ENCODE measurements at regions not wholly inside any gene's neighbourhood (a gene's known extent, or its start where the extent isn't known, plus 50 kb on each side); places are given as distances from the start of the nearest gene placed in this dataset.

- no peak for DNase-seq (ENCODE audit: low read depth in 1 of 2, low spot score in 1 of 2)
Observed at GRCh38 chr9:80097476-80097875, 525.7 kb downstream of the TLE4 start.

- DNase-seq (ENCODE audit: low read depth in 1 of 2, low spot score in 1 of 2) = no peak
Observed at GRCh38 chr9:80094176-80094771, 522.5 kb downstream of the TLE4 start.

GRCh38 chr9:80093695-80094094 is 521.9 kb downstream of the TLE4 start:
- no peak for DNase-seq (ENCODE audit: low read depth in 1 of 2, low spot score in 1 of 2)

DNA sequence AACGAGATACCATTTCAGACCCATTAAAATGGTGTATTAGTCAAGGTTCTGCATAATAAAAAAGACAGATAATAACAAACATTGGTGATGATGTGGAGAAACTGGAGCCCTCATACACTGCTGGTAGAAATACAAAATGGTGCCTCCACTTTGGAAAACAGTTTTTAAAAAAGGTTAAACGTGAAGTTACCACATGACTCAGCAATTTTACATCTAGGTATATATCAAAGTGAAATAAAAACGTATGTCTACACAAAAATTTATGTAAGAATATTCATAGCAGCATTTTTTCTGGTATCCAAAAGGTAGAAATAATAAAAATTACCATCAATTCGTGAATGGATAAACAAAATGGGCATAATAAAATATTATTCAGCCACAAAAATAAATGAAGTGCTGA is 519.8 kb downstream of the TLE4 start:
- no peak for DNase-seq (ENCODE audit: low read depth in 1 of 2, low spot score in 1 of 2)

GRCh38 chr9:80090317-80090716 is 518.6 kb downstream of the TLE4 start:
- DNase-seq (ENCODE audit: low read depth in 1 of 2, low spot score in 1 of 2) = no peak

DNA sequence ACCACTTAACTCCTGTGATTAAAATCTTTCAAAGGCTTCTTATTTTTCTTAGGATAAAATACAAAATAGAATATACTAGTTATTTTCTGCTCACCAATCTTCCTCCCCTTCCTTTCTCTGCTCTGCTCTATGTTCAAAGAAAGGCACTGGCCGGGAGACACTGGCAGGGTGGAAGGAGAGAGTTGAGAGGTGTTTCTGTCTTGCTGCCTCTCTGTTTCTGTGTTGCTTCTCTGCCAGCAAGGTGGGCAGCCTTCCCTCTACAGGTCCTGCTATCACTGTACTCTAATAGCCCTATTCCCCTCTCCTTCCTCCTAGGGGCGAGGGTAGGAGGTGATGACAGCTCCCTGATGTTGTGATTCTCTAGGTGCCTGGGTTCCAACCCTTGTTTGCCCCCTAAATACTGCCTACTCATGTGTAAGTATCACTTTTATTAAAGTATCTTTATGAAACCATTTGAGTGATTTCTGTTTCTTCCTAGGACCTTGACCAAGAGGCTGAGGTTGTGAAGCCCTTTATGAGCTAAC is 515.1 kb downstream of the TLE4 start:
- DNase-seq (ENCODE audit: low read depth in 1 of 2, low spot score in 1 of 2) = no peak

DNA sequence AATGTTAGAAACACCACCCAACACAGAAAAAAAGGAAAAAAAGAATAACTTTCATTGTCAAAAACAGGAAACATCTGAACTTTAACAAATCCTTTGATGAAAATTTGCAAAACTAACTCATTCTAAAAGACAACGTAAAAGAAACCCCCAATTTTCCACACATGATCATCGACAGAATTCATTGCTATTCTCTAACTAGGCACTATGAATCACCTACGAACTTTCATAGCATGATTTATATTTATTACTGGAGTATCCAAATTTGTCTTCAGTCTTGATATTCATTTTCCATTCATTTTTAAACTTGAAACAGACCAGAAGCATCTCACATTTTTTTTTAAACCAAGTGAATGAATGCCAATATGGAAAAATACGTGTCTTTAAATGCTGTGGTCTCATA is 514.6 kb downstream of the TLE4 start:
- no peak for DNase-seq (ENCODE audit: low read depth in 1 of 2, low spot score in 1 of 2)

DNA sequence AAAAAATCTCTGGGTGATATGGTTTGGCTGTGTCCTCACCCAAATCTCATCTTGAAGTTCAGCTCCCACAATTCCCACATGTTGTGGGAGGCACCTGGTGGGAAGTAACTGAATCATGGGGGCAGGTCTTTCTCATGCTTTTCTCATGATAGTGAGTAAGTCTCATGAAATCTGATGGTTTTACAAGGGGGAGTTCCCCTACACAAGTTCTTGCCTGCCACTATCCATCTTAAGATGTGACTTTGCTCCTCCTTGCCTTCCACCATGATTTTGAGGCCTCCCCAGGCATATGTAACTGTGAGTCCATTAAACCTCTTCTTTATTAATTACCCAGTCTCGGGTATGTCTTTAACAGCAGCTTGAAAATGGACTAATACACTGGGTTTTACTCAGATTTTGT is 513.9 kb downstream of the TLE4 start:
- DNase-seq (ENCODE audit: low read depth in 1 of 2, low spot score in 1 of 2) = no peak

DNA sequence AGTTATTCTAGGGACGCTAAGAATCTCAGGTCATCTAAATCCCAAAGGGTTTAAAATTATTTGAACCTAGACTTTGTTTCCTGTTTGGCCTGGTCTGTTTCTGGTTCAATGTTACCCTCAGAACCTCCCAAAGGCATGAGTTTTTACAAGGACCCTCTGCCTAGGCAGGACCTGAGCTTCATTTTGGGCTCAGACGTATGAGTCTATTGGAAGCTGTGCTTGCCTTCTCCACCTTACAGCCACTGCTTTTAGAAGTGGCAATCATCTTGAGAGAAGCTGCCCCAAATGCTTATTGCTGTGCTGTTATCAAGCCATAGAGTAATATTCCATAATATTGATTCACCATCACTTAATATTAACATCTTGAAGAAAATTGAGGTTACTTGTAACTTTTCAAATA is 510.4 kb downstream of the TLE4 start:
- no peak for DNase-seq (ENCODE audit: low read depth in 1 of 2, low spot score in 1 of 2)

DNA sequence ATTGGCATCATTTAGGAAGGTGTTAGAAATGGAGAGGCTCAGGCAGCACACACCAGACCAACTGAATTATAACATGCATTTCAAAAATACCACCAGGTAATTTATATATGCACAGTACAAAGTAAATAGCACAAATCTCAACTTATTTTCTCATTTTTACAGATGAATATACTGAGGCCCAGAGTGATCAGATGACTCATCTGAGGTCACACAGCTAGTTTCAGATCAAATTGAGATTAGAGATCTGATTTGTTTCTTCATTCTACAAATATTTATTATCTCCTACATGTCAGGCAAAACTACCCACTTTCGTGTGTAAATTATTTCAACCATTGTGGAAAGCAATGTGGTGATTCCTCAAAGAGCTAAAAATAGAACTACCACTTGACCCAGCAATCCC is 507.1 kb downstream of the TLE4 start:
- DNase-seq (ENCODE audit: low read depth in 1 of 2, low spot score in 1 of 2) = no peak

DNA sequence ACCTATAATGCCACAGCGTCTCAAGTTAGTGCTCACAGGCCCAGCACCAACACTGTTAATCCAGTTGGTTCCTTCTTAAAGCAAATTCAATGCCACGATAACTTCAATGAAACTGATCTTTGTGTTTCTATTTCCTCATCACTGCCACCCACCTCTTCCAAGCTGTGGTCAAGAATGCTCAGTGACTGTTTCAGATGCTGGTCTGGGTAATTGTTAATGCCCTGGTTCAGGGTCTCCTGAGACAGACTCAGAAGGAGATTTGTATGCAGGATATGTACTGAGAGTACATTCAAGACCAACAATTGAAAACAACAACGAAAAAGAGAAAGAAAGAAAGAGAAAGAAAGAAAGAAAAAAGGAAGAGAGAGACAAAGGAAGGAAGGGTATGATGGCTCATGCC is 505.3 kb downstream of the TLE4 start:
- DNase-seq (ENCODE audit: low read depth in 1 of 2, low spot score in 1 of 2) = no peak

GRCh38 chr9:80076162-80076561 is 504.4 kb downstream of the TLE4 start:
- DNase-seq (ENCODE audit: low read depth in 1 of 2, low spot score in 1 of 2) = no peak

GRCh38 chr9:80074439-80074838 is 502.7 kb downstream of the TLE4 start:
- no peak for DNase-seq (ENCODE audit: low read depth in 1 of 2, low spot score in 1 of 2)

DNA sequence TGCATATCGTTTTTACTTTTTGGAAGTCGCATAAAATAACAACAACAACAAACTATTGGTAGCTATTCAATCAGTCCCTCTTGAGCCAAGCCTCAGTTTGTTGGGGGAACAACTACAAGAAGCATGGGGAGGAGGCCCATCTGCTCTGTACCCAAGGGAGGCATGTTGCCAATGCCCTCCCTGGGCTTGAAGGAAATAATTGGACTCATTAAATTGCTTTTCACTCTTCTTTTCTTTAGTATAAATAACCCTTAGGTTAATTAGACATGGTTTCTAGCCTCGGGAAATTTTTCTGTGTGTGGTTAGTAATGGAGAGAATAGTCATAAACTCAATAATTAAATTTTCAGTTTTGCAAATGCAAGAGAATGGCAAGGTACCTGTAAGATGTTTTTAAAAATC is 500.7 kb downstream of the TLE4 start:
- no peak for DNase-seq (ENCODE audit: low read depth in 1 of 2, low spot score in 1 of 2)

GRCh38 chr9:80070071-80070742 is 498.4 kb downstream of the TLE4 start:
- DNase-seq (ENCODE audit: low read depth in 1 of 2, low spot score in 1 of 2) = no peak

GRCh38 chr9:80066931-80067330 is 495.2 kb downstream of the TLE4 start:
- DNase-seq (ENCODE audit: low read depth in 1 of 2, low spot score in 1 of 2) = no peak

GRCh38 chr9:80062567-80062966 is 490.8 kb downstream of the TLE4 start:
- no peak for DNase-seq (ENCODE audit: low read depth in 1 of 2, low spot score in 1 of 2)

GRCh38 chr9:80061940-80062339 is 490.2 kb downstream of the TLE4 start:
- no peak for DNase-seq (ENCODE audit: low read depth in 1 of 2, low spot score in 1 of 2)

DNA sequence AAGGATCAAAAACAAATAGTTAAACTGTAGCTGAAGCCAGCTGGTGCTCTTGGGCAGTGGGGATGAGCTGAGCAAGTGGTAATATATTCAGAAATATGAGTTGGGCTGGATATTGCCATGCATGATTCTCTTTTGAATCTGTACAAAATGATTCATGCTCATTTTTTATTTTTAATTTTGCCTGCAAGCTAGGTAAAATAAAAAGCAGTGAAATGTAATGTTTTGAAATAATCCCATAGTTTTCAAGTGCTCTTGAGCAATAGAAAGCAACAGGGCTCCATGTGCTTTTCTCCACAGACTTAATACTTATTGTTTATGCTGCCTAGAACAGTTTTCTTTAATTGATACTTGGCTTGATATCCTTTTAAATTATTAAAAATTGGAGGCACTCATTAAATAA is 489.3 kb downstream of the TLE4 start:
- DNase-seq (ENCODE audit: low read depth in 1 of 2, low spot score in 1 of 2) = no peak

DNA sequence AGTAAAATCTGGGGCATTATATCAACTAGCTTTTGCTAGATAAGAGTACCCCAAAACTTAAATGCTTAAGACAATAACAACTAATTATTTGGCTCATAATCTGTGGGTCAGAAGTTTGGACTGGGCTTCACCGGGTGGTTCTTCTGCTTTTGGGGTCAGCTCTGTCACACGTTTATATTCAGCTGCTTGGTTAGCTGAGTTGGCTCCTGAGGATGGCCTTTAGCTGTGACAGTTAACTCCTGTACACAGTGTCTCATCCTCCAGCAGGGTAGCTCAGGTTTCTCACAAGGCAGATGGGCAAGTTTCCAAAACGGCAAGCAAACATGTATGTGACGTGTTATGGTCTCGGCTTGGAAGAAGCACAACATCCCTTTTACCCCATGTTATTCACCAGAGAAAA is 488.2 kb downstream of the TLE4 start:
- no peak for DNase-seq (ENCODE audit: low read depth in 1 of 2, low spot score in 1 of 2)

DNA sequence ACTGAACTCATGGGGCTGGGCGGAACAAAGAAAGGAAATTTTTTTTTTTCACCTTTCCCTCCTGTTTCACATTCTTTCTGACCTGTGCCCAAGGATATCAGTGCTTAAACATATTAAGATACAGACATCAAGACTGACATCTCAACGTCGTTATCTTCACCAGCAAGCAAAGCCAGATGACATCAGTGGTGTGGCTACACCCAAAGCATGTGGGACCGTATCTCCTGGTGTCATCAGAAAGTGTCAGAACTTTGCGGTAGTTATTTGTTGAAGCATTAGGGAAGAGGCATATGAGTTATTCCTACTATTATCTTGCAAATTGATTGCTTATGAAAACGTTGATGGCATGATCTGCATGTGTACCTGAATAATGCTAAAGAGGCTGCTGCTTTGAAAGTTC is 487.4 kb downstream of the TLE4 start:
- DNase-seq (ENCODE audit: low read depth in 1 of 2, low spot score in 1 of 2) = no peak

GRCh38 chr9:80052830-80053229 is 481.1 kb downstream of the TLE4 start:
- no peak for DNase-seq (ENCODE audit: low read depth in 1 of 2, low spot score in 1 of 2)

Data from activated T-helper 1 cell treated with anti-CD3 and anti-CD28 coated beads, Interleukin-2, amount 50 U/mL, for 16 hours (primary cell).